ENCODE measurements at regions not wholly inside any gene's neighbourhood (a gene's known extent, or its start where the extent isn't known, plus 50 kb on each side); places are given as distances from the start of the nearest gene placed in this dataset.
A peak's percentile ranks its signal among the peaks of the same experiment; 100 is the strongest.

- DNase-seq: no peak
Measured at GRCh38 chr1:56215086-56215485, 364.3 kb downstream of the PLPP3 start.

- DNase-seq: no peak
Measured at GRCh38 chr1:56213068-56213467, 366.3 kb downstream of the PLPP3 start.

GRCh38 chr1:56212143-56212542 is 367.2 kb downstream of the PLPP3 start:
- no peak for DNase-seq

- no peak for DNase-seq
Measured at GRCh38 chr1:56206391-56206790, 373.0 kb downstream of the PLPP3 start.

GRCh38 chr1:56204206-56204605 is 375.2 kb downstream of the PLPP3 start:
- DNase-seq: peak; percentile 56

GRCh38 chr1:56202796-56203492 is 376.4 kb downstream of the PLPP3 start:
- DNase-seq: no peak

- DNase-seq: no peak
Measured at GRCh38 chr1:56202186-56202585, 377.2 kb downstream of the PLPP3 start.

- DNase-seq: no peak
Measured at GRCh38 chr1:56200896-56201295, 378.5 kb downstream of the PLPP3 start.

GRCh38 chr1:56200442-56200841 is 378.9 kb downstream of the PLPP3 start:
- DNase-seq: no peak

GRCh38 chr1:56199956-56200355 is 379.4 kb downstream of the PLPP3 start:
- no peak for DNase-seq

GRCh38 chr1:56199061-56199460 is 380.3 kb downstream of the PLPP3 start:
- DNase-seq: no peak

- DNase-seq: no peak
Measured at GRCh38 chr1:56197946-56198345, 381.4 kb downstream of the PLPP3 start.

- no peak for DNase-seq
Measured at GRCh38 chr1:56196839-56197238, 382.5 kb downstream of the PLPP3 start.

- no peak for DNase-seq
Measured at GRCh38 chr1:56194701-56195300, 384.6 kb downstream of the PLPP3 start.

- DNase-seq: no peak
Measured at GRCh38 chr1:56193656-56194055, 385.7 kb downstream of the PLPP3 start.

GRCh38 chr1:56191369-56191768 is 388.0 kb downstream of the PLPP3 start:
- no peak for DNase-seq

- no peak for DNase-seq
Measured at GRCh38 chr1:56190806-56191365, 388.5 kb downstream of the PLPP3 start.

GRCh38 chr1:56189946-56190805 is 389.2 kb downstream of the PLPP3 start:
- DNase-seq: no peak

- no peak for DNase-seq
Measured at GRCh38 chr1:56189454-56189853, 389.9 kb downstream of the PLPP3 start.

GRCh38 chr1:56188855-56189254 is 390.5 kb downstream of the PLPP3 start:
- DNase-seq: no peak

GRCh38 chr1:56188221-56188620 is 391.1 kb downstream of the PLPP3 start:
- DNase-seq: no peak

GRCh38 chr1:56187405-56187804 is 392.0 kb downstream of the PLPP3 start:
- no peak for DNase-seq

- DNase-seq: no peak
Measured at GRCh38 chr1:56185493-56185892, 393.9 kb downstream of the PLPP3 start.

GRCh38 chr1:56183151-56183550 is 396.2 kb downstream of the PLPP3 start:
- no peak for DNase-seq

All from NCI-H446 treated with DMSO at 0.1 percent for 48 hours (cell line).